AG04450 (cell line): ENCODE measurements at regions not wholly inside any gene's neighbourhood (a gene's known extent, or its start where the extent isn't known, plus 50 kb on each side); places are given as distances from the start of the nearest gene placed in this dataset.

Experiments used
- CTCF ChIA-PET: fragments of 300-600, 350-600 bp; formaldehyde crosslinking; extraction: SDS; loops from one replicate; lab custom pipeline; 2022; ENCODE audit warnings: antibody characterized with exemption, inconsistent platforms; lab: Charles Lee
- POLR2A ChIA-PET: fragments of 350-600 bp; formaldehyde crosslinking; extraction: SDS; loops from one replicate; lab custom pipeline; 2021; ENCODE audit warnings: antibody characterized with exemption, inconsistent platforms; lab: Yijun Ruan, JAX
- DNase-seq: peaks from one replicate; pipeline ENCODE4 v3.0.0-alpha.2; 2011; ENCODE audit warnings: low read depth, low spot score
- H3K27ac ChIP-seq: one replicate; pipeline ENCODE4 v1.5.1; 2012; ENCODE audit warnings: low read depth, low read length, control low read depth
- H3K27me3 ChIP-seq: one replicate; pipeline ENCODE4 v1.6.0; 2012; ENCODE audit warnings: low read length; ENCODE audit not compliant: control insufficient read depth, insufficient read depth
- H3K4me3 ChIP-seq: 2 replicates; pipeline ENCODE4 v1.5.1; 2011; ENCODE audit warnings: mild to moderate bottlenecking, low read depth, low read length, control low read depth
- H3K9me3 ChIP-seq: 2 replicates; pipeline ENCODE4 v1.5.1; 2012; ENCODE audit warnings: low read length; ENCODE audit not compliant: control insufficient read depth, insufficient read depth
- TF ChIP-seq, protein P1 (sequence below): IDR thresholded peaks from 2 replicates; pipeline ENCODE4 v1.5.1; 2011; ENCODE audit warnings: low read depth, low read length, control low read depth, inconsistent platforms

DNA sequence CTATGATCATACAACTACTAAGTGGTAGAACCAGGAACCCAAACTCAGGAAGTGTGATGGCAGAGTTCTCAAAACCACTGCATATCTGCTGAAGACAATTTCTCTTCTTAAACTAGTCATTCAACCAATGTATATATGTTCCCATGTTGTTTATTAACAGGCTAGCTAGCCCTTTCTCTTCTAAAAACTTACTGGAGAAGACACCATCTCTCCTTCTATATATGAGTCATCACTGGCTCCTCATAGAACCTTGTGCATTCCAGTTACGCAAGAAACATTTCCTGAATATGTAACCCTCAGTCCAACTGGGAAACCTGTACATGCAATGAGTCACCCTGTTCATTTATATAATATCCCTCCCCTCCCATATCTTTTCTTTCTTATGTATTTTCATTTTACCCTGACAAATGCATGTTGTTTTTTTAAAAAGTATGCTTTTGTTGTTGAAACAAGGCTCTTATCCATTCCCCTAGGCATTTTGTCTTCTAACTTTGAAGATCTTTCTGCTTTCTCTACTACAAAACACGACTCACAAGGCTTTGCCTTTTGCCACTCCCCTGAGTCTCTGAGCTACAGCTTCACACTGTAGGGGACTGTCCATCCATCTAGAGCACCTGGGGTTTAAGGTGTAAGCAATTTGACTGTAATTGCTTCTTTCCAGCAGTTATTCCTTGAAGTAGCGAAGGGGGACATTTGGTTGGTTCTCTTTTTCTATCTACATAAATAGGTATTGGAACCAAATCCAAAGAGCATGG, 119.5 kb downstream of the ANXA1 start:
- TF ChIP-seq, protein P1, sequence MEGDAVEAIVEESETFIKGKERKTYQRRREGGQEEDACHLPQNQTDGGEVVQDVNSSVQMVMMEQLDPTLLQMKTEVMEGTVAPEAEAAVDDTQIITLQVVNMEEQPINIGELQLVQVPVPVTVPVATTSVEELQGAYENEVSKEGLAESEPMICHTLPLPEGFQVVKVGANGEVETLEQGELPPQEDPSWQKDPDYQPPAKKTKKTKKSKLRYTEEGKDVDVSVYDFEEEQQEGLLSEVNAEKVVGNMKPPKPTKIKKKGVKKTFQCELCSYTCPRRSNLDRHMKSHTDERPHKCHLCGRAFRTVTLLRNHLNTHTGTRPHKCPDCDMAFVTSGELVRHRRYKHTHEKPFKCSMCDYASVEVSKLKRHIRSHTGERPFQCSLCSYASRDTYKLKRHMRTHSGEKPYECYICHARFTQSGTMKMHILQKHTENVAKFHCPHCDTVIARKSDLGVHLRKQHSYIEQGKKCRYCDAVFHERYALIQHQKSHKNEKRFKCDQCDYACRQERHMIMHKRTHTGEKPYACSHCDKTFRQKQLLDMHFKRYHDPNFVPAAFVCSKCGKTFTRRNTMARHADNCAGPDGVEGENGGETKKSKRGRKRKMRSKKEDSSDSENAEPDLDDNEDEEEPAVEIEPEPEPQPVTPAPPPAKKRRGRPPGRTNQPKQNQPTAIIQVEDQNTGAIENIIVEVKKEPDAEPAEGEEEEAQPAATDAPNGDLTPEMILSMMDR, result no peak
- peak; percentile 16 for DNase-seq
- H3K4me3 ChIP-seq, result no peak overlapping the region
- POLR2A ChIA-PET, result no interaction called here
- no peaks in the 10 kb centered on the region for H3K9me3 ChIP-seq
- CTCF ChIA-PET, result no interaction called here
- H3K27me3 ChIP-seq, result no peaks in the 10 kb centered on the region
- H3K27ac ChIP-seq, result no peak overlapping the region

DNA sequence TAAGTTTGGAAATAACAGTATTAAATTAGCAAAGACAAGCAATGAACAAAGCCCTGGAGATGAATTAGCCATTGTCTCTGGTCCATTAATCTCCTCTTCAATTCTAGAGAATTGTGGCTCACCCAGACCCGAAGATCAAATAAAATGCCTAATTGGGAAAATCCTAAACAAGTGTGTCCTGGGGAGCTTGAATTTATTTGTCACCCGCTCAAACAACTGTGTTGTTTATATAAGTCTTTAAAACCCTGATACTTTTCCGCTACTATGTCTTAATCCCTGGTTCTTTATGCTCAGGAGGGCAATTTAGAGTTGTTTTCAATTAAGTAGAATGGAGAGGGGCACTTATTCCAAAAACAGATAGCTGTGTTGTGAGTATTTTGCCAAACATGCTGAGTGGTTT, 128.4 kb downstream of the ANXA1 start:
- Histone ChIP-seq H3K9me3 (no peaks in the 10 kb centered on the region), H3K4me3 (no peak overlapping the region), H3K27me3 (no peaks in the 10 kb centered on the region), H3K27ac (no peak overlapping the region)
- DNase-seq, result no peak
- TF ChIP-seq, protein P1, result no peak
- CTCF ChIA-PET, result interaction anchor here (1.3 kb wide), 1 partner anchor 11 kb away, joined by 6 read pairs; no protein-coding TSS in a partner anchor
- POLR2A ChIA-PET, result no interaction called here

DNA sequence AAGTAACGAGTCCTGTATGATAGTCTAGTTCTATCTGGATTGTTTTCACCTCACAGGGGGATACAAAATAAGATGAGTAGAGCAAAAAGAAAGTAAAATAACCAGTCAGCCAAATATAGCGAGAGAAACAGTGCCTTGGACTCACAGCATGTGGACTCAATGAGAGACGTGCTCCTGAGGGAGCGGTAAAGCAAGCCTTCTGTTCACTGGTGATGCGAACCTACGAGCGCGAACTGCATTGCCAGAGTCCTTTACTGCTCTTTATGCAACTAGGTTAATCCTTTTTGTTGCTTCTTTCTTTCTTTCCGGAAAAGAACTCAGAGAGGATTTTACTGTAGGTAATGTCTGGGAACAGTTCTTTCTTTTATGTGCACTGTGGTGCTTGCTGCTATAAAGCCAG, 132.7 kb downstream of the ANXA1 start:
- DNase-seq, result no peak
- POLR2A ChIA-PET, result no interaction called here
- no peaks in the 10 kb centered on the region for H3K27me3 ChIP-seq
- CTCF ChIA-PET, result no interaction called here
- H3K27ac ChIP-seq, result no peak overlapping the region
- no peaks in the 10 kb centered on the region for H3K9me3 ChIP-seq
- TF ChIP-seq, protein P1, result no peak
- no peak overlapping the region for H3K4me3 ChIP-seq

DNA sequence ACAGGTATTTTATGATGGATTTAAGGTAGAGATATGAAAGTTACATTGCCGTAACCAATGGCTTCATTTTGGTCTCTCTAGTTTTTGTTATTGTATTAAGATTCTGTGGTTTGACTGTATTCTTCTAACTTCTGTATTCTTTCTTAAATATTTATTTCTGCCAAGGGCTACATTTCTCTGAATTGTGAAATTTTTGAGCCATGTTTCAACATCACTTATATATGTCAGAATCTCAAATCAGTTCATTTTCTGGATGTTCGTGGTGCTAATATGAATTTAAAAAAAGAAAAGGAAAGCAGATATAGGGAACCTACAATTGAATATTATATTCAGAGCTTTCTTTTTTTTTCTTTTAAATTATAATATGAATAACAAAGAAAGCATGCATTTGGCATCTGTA, 142.7 kb downstream of the ANXA1 start:
- CTCF ChIA-PET, result no interaction called here
- Histone ChIP-seq H3K4me3 (no peak overlapping the region), H3K9me3 (no peaks in the 10 kb centered on the region), H3K27me3 (no peaks in the 10 kb centered on the region), H3K27ac (no peak overlapping the region)
- DNase-seq, result no peak
- POLR2A ChIA-PET, result no interaction called here
- TF ChIP-seq, protein P1, result no peak

DNA sequence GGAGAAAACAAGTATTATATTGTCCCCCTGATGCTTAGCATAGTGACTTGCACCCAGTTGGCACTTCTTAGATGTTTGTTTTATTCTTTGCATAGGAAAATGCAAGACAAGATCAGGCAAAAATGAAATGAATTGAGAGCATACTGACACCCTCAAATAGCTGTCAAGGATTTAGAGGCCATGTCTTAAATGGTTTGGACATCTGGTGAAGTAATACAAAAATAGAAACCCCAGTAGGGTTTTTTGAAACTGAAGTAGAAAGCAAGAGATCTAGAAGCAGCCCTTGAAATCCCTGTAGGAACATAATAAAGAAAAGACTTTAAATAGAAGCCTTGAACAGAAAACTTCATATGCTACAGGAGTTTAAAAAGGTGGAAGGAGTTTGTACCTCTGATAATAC, 174.3 kb downstream of the ANXA1 start:
- ChIA-PET POLR2A (no interaction called here), CTCF (no interaction called here)
- TF ChIP-seq, protein P1, result no peak
- H3K9me3 ChIP-seq, result no peaks in the 10 kb centered on the region
- H3K27ac ChIP-seq, result no peak overlapping the region
- DNase-seq, result no peak
- no peaks in the 10 kb centered on the region for H3K27me3 ChIP-seq
- no peak overlapping the region for H3K4me3 ChIP-seq
